Lower leg skin (tissue), 3 donors: ENCODE measurements at regions not wholly inside any gene's neighbourhood (a gene's known extent, or its start where the extent isn't known, plus 50 kb on each side); places are given as distances from the start of the nearest gene placed in this dataset.

Experiments used
- POLR2A ChIP-seq, 2 donors: fragments of 450-650 bp; IDR thresholded peaks; one replicate each; pipeline ENCODE4 v1.6.1; 2016 to 2017; ENCODE audit warnings: antibody characterized with exemption in 2 of 2, mild to moderate bottlenecking in 1 of 2, moderate library complexity in 1 of 2
- TF ChIP-seq, protein P1 (sequence below), 3 donors: fragments of 450-650 bp; IDR thresholded peaks; one replicate each; pipeline ENCODE4 v1.5.1; 2016; ENCODE audit warnings: antibody characterized with exemption in 3 of 3, mild to moderate bottlenecking in 3 of 3, moderate library complexity in 2 of 3

- TF ChIP-seq, protein P1, sequence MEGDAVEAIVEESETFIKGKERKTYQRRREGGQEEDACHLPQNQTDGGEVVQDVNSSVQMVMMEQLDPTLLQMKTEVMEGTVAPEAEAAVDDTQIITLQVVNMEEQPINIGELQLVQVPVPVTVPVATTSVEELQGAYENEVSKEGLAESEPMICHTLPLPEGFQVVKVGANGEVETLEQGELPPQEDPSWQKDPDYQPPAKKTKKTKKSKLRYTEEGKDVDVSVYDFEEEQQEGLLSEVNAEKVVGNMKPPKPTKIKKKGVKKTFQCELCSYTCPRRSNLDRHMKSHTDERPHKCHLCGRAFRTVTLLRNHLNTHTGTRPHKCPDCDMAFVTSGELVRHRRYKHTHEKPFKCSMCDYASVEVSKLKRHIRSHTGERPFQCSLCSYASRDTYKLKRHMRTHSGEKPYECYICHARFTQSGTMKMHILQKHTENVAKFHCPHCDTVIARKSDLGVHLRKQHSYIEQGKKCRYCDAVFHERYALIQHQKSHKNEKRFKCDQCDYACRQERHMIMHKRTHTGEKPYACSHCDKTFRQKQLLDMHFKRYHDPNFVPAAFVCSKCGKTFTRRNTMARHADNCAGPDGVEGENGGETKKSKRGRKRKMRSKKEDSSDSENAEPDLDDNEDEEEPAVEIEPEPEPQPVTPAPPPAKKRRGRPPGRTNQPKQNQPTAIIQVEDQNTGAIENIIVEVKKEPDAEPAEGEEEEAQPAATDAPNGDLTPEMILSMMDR (IDR thresholded peaks at IDR 0.05) = no peak
- no peak for TF ChIP-seq POLR2A (IDR thresholded peaks at IDR 0.05)
Observed at GRCh38 chr13:44842158-44842557, 147.1 kb downstream of the NUFIP1 start.
